GM12892 (cell line): ENCODE measurements at regions not wholly inside any gene's neighbourhood (a gene's known extent, or its start where the extent isn't known, plus 50 kb on each side); places are given as distances from the start of the nearest gene placed in this dataset.

Source experiments
- POLR2AphosphoS5 ChIP-seq: IDR thresholded peaks from 2 replicates; pipeline ENCODE4 v1.6.1; 2011; ENCODE audit warnings: low read depth, low read length, control low read depth
- TAF1 ChIP-seq: IDR thresholded peaks from 2 replicates; pipeline ENCODE4 v1.6.1; 2011; ENCODE audit warnings: low read depth, mild to moderate bottlenecking, control low read depth, low read length, borderline replicate concordance

- no peak for TF ChIP-seq POLR2AphosphoS5
- no peak for TF ChIP-seq TAF1
These were observed 188.8 kb downstream of the CRLF2 start for GRCh38 chrX:1023676-1024075.
